HG03571 (cell line): ENCODE measurements at regions not wholly inside any gene's neighbourhood (a gene's known extent, or its start where the extent isn't known, plus 50 kb on each side); places are given as distances from the start of the nearest gene placed in this dataset.

Experiments
- ATAC-seq: cut with Tn5 transposase; IDR thresholded peaks from one replicate; pipeline ENCODE4 v1.9.1; 2021; ENCODE audit not compliant: unreplicated experiment

DNA sequence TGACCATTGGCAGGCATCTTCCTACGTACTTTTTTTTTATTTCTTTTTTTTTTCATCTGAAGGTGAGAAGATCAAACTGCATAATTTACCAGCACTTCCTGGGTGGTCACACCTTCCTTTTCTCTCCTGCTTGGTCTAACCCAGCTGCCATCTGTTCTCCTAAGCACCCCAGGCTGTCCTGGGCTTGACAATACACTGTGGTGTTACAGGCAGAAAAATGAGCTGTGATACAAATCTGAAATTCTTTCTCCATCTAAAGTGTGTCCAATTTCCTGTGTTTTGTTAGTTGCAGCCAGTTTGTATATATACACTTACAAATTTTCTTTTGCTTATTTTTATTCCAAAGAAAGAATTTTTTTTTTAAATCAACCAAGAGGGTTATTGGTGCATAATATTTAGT lies 786.0 kb upstream of the ZEB2 start:
- ATAC-seq, result no peak

- ATAC-seq, result no peak
These were observed 784.6 kb upstream of the ZEB2 start for GRCh38 chr2:145304501-145304900.

GRCh38 chr2:145303536-145303935 lies 783.6 kb upstream of the ZEB2 start:
- ATAC-seq, result no peak

GRCh38 chr2:145302886-145303285 lies 783.0 kb upstream of the ZEB2 start:
- ATAC-seq, result no peak

GRCh38 chr2:145302451-145302850 lies 782.5 kb upstream of the ZEB2 start:
- ATAC-seq, result no peak

GRCh38 chr2:145299368-145299767 lies 779.4 kb upstream of the ZEB2 start:
- ATAC-seq, result no peak

DNA sequence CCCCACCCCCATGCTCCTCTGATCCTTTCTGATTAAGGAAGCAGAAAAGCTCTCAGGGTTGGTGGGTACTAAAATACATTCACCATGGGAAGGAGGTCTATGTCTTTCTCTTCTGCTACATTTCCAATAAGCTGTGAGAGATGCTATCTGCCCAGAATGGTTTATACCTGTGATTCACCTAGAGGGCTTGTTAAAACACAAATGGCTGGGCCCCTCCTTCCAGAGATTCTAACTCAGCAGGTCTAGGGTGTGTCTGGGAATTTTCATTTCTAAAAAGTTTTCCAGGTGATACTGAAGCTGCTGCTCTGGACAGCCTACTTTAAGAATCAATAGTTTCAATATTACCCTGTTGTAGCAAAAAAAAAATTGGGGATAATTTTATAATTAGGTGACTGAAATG lies 772.2 kb upstream of the ZEB2 start:
- ATAC-seq, result no peak

DNA sequence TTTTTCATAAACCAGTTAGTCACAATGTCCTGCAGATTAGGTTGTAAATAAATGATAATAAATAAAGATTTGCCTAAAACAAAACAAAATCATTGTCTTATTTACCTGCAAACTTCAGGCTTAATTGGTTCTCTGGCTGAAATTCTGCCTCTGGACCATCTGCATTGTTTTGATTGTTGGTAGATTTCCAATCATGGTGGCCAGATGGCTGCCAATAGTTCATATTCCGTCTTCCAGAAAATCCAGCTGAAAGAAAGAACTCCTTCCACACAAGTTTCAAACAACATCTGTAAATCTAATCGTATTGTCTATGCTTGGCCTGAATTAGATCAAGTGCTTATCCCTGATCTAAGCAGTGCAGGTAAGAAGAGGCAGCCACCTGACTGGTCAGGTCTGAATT lies 771.1 kb upstream of the ZEB2 start:
- ATAC-seq, result no peak

DNA sequence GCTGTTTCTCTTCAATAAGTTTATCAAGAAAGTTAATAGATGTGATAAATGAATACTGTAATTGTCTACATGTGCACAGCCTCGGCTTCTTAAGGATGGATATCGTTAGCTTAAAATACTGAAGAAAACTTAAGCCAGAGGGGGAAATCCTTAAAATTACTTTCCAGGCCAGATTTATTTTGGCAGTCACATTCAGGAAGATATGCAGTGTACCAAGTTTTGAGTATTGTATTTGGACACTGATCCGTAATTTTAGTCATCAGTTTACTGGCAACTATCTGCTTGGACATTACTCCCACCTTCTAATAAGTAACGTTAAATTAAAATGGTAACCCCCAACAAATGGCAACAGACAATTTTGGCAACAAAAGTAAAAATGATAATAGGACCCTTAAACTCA lies 770.0 kb upstream of the ZEB2 start:
- ATAC-seq, result no peak

- ATAC-seq, result no peak
These were observed 769.0 kb upstream of the ZEB2 start for GRCh38 chr2:145288650-145289496.

DNA sequence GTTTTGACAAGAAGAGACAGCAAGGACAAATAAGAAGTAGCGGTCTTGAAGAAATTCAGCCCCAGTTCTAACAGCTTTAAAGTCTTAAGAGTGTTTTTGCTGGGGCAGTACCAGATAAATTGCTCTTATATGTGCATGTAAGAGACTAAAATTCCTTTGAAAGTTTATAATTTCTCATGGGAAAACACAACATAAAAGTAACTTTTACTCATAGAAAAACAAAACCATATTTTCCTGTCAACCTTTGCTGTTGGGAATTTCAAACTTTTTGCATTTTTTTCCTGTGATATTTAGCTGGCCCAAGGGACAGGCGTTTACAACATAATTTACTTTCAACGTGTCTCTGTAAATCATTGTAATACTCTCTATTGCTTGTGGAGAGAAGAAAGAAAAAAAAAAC lies 767.8 kb upstream of the ZEB2 start:
- no peak for ATAC-seq

- ATAC-seq, result no peak
These were observed 766.9 kb upstream of the ZEB2 start for GRCh38 chr2:145286716-145287275.

DNA sequence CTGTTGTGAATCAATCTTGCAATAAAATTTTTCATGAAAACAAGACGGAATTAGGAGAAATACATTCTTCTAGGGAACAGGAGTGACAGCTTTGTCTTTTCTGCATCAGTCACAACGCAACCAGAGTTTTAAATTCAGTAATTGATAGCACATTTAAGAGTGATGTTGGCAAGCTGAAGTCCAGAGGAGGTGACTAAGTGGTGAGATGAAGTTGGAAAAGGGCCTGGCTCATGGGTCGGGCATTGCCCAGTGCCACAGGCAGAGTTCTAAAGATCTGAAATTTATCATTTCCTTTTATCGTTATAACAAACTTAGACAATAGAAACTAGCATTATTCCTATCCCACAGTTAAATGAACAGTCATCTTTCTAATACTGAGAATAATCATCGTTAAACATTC lies 764.6 kb upstream of the ZEB2 start:
- ATAC-seq, result no peak

- no peak for ATAC-seq
These were observed 763.2 kb upstream of the ZEB2 start for GRCh38 chr2:145283131-145283530.

DNA sequence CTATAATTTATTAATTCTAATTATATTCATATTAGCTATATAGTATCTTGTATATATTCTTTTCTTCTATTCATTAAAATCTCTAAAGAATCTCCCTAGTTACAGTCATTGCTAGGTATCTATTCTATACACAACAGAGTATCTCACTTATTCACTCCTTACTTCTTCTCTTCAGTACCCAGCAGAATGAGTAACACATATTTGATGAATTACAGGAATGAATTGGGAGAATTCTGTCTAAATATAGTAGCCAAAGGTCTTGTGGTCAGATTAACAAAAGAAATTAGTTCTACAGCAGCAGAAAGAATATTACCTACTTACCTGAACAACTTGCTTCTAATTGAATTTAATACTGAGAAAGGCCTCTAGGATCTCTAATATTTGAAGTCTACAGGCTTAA lies 758.0 kb upstream of the ZEB2 start:
- ATAC-seq, result no peak

DNA sequence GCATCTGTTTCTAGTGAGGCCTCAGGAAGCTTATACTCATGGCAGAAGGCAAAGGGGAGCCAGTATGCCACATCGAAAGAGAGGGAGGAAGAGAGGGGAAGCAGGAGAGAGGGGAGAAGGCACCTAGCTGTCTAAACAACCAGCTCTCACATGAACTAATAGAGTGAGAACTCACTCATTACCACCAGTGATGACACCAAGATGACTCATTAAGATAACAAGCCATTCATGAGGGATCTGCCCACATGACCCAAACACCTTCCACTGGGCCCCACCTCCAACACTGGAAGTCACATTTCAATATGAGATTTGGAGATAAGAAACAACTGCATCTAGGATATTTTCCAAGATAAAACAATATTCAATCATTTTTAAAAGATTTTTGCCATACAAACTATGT lies 753.9 kb upstream of the ZEB2 start:
- ATAC-seq, result no peak

GRCh38 chr2:145268931-145269330 lies 749.0 kb upstream of the ZEB2 start:
- no peak for ATAC-seq

DNA sequence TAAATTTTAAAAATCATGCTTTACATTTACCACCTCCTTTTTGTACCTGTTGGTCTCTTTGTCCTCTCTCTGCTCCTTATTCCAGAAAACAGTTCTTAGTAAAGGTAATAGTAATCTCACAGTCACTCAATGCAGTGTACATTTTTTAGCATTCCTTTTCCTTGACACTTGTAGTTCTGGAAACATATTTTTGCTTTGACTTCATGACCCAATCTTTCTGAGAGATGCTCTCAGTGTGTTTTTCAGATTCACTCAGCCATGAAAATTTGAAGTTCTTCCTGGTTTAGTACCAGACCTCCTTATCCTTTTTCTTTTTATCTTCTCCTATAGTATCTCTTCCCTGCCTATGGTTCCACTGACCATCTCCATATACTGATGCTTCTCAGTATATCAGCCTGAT lies 747.5 kb upstream of the ZEB2 start:
- no peak for ATAC-seq

DNA sequence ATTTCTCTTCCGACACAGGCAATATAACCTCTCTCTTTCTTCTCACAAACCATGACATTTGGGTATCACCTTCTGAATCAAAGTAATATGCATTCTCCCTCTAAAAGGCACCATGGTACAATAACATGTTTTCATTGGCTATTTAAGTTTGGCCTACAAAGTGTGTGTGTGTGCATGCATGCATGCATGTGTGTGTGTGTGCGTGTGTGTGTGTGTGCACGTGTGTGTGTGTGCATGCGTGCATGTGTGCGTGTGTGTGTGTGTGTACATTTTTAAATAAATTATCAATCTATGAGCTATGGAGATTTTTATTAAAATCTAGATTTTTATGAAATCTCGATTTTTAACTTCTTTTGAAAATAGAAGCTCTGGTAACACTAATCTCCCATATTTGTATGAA lies 745.3 kb upstream of the ZEB2 start:
- no peak for ATAC-seq

DNA sequence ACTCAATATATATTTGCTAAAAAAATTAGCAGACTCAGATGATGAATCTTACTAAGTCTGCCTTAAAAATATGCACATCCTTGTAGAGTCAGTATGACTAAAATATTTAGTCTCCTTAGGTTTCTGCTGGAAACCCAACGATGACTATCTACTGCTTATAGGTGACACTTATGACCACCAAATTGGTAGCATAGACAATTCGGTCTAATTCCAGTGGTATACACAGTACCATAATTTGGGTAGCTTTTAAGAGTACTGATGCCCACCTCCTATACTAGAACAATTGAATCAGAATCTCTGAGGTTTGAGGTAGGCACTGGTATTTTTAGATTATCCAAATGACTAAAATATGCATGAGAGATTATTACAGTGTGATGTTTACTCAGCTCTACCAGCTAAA lies 740.8 kb upstream of the ZEB2 start:
- no peak for ATAC-seq

GRCh38 chr2:145260081-145260480 lies 740.2 kb upstream of the ZEB2 start:
- ATAC-seq, result no peak

DNA sequence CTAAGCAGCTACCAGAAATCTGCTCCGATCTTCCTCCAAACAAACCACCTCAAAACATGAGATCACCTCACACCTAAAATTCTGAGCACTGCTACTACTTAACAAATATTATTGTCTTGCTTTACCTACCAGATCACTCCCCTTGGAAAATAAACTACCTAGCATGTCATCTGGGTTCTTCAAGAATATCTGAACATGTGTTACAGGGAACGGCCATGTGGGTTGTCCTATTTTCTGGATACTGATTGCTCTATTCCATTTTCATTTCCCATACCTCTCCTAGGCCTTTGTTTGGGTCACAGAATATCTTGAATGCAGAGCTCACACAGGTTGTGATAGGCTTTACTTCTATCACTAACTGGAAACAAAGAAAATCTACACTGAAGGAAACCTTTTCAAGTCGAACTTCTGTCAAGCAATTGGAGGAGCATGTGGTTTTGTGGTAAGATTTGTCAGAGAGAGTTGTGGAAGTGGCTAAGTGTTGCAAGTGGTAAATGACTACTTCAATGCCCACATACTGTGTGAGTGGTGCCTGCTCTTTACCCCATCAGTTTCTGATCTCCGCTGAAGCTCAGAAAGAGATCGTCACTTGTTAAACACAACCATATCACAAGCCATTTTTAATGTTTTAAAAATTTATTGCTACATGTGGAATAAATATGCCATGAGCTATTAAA lies 739.1 kb upstream of the ZEB2 start:
- no peak for ATAC-seq
